DOHH2 (cell line): ENCODE measurements at regions not wholly inside any gene's neighbourhood (a gene's known extent, or its start where the extent isn't known, plus 50 kb on each side); places are given as distances from the start of the nearest gene placed in this dataset.

Source experiments
- EZH2phosphoT487 ChIP-seq: fragments of 200-600 bp; sonication (generic); IDR thresholded peaks from 2 replicates; pipeline ENCODE4 v1.6.1; 2017; ENCODE audit warnings: borderline replicate concordance, mild to moderate bottlenecking, antibody characterized with exemption, low read length, moderate library complexity, mixed read lengths
- TF ChIP-seq, protein P1 (sequence below): fragments of 200-600 bp; sonication (generic); IDR thresholded peaks from one replicate; pipeline ENCODE4 v1.5.1; 2014; ENCODE audit warnings: antibody characterized with exemption, mild to moderate bottlenecking, low read depth, low read length; ENCODE audit not compliant: poor library complexity, severe bottlenecking

DNA sequence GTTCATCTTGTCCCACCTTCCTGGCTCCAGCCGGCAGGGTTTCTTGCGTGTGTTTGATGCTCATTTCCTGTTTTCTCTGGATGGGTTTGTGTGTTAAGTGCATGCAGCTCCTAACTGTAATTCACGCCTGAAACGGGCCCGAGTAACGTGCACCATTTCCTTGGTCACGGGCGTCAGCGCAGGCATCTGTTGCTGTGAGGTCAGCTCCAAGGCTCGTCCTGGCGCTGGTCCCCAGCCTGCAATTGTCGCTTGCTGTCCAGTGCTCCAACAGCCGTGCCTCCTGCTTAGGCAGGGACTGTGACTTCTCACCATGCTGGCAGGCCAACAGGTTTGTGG, 201.1 kb downstream of the GLRX3 start:
- TF ChIP-seq EZH2phosphoT487: no peak
- TF ChIP-seq, protein P1, sequence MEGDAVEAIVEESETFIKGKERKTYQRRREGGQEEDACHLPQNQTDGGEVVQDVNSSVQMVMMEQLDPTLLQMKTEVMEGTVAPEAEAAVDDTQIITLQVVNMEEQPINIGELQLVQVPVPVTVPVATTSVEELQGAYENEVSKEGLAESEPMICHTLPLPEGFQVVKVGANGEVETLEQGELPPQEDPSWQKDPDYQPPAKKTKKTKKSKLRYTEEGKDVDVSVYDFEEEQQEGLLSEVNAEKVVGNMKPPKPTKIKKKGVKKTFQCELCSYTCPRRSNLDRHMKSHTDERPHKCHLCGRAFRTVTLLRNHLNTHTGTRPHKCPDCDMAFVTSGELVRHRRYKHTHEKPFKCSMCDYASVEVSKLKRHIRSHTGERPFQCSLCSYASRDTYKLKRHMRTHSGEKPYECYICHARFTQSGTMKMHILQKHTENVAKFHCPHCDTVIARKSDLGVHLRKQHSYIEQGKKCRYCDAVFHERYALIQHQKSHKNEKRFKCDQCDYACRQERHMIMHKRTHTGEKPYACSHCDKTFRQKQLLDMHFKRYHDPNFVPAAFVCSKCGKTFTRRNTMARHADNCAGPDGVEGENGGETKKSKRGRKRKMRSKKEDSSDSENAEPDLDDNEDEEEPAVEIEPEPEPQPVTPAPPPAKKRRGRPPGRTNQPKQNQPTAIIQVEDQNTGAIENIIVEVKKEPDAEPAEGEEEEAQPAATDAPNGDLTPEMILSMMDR: no peak
